GM04503 (cell line): ENCODE measurements at regions not wholly inside any gene's neighbourhood (a gene's known extent, or its start where the extent isn't known, plus 50 kb on each side); places are given as distances from the start of the nearest gene placed in this dataset.
"Not testable (repeated sequence)": the region's sequence is repeated elsewhere in the genome, so short reads cannot be mapped to it uniquely, and the experiment has no call there.

Experiments used
- DNase-seq: peaks from one replicate; pipeline ENCODE4 v3.0.0-alpha.2; 2012; ENCODE audit warnings: low read depth

DNA sequence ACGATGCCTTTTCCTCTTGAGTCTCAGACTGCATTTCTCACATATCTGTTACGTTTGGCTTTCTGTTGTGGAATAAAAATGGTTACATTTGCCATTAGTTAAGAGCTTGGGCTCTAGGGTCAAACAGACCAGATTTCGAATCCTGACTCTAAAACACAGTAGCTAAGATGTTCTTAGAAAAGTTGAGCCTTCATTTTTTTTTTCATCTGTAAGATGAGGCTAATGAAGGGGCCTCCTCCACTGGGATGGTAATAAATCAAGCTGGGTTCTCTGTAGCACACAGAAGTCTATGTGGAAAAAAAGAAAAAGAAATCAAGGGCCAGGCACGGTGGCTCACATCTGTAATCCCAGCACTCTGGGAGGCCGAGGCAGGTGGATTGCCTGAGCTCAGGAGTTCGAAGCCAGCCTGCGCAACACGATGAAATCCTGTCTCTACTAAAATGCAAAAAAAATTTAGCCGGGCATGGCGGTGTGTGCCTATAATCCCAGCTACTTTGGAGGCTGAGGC lies 49.9 kb upstream of the CAPRIN1 start:
- DNase-seq, result no peak

DNA sequence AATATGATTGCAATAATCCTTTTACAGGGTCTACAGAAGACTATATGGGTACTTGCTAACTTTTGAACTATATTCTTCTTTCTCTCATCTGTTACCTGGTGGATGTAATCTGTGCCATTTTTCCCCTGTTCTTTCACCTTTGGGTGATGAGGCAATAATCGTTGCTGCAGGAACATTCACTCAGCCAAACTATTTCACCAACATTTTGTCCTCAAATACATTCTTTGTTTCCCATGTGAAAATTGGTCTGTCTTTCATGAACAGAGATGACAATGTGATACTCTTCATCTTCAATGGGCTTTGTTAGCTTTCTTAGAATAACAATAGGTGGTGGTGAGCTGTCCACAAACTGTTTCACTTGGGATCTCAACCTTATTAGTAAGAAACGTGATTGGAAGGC lies 52.1 kb upstream of the CAPRIN1 start:
- DNase-seq, result no peak

DNA sequence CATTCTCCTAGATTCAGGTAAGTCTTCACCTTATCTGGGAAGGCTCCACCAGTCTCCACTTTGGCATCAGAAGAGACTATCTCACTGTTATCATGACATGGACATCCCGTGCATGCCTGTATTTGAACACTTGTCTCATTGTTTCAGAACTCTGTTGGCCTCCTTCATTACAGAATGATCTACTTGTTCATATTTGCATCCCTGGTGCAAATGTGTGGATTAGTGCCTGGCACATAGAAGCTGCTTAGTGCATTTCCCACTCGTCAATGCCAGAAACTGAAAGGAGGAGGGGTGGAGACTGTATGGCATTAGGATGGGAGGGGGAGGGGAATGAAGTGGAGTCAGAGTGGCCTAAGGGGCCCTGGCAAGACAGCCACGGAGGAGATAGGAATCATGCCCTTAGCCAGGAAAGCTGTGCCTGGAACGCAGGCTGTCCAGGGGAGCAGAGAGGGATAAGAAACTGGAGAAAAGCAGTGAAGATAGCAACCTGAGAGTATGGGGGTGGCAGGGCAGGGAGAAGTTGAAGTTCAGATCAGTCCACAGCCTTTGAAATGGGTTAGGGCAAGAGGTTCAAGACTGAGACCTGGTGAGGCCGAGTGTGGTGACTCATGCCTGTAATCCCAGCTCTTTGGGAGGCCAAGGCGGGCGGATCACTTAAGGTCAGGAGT lies 53.8 kb upstream of the CAPRIN1 start:
- no peak for DNase-seq

DNA sequence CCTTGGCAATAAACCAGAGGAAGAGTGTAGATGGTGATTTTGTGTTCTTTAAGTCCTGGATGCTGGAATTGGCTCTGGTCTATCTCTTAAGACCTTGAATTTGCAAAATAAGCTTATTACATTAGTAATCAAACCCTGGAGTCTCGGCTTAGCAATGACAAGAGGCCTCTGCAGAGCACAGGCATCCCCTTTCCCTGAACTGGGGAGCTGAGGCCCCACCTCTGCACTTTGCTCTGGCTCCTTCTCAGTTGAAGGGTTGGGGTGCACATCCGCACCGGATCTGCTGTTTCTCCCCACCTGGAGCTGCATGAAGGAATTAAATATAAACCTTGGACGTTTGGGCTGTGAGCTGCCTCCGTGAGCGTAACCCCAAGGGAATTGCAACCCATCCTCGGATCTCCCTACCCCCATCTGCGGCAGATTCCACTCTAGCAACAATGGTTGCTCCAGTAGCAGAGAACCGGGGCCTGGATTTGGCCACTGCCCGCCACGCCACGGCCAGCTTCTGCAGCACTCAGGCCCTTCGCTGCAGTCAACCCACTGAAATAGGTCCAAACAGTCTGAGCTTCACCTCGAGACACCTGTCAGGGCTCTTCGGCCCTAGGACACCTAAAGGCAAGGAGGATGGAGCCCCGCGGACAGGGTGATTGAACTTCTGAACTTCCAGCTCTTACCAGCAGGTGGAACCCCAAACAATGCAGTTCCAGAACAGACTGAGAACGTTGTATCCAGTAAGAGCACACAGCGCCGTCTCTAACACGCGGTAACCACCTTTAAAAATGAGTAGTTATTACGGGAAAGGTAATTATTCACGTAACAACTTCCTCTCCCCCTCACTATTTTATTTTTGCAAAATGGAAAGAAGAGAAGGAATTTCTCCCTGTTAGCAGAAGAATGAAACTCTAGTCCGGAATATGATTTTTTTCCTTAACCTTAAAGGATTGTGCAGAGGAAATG lies 54.8 kb upstream of the CAPRIN1 start:
- DNase-seq, result peak; percentile 17

DNA sequence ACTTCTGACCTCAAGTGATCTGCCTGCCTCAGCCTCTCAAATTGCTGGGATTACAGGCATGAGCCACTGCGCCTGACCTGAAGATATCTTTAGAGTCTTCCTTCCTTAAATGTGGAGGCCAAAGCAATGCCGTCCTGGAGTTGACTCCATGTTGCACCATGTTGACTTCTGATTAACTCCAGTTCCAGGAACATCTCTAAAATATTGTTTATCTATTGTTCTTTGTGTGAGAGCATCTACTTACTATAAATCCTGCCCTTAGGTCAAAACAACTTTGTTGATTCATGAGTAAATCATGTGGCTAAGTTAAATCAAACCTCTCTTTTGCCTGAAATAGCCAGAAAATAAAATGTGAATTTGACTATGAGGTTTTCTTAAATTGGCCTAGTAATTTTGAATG lies 56.6 kb upstream of the CAPRIN1 start:
- DNase-seq, result no peak

- DNase-seq, result not testable (repeated sequence)
These were observed 60.4 kb upstream of the CAPRIN1 start for GRCh38 chr11:33991136-33991535.

- DNase-seq, result not testable (repeated sequence)
These were observed 61.4 kb upstream of the CAPRIN1 start for GRCh38 chr11:33990131-33990530.

DNA sequence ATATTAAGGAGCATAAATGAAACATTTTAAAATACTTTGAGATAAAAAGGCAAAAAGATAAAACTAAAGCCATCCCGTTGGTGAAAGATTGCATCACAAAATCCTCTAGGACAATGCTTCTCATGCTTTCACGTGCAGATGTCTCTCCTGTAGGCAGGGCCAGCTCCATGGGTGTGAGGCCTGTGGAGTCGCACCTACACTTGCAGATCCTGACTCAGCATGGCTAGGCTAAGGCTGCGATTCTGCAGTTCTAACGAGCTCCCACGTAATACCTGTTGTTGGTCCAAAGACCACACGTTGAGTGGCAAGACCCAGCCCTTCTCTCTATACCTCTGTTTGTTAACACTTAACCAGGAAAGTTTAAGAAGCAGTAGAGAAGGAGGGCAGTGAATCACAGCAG lies 62.1 kb upstream of the CAPRIN1 start:
- no peak for DNase-seq

GRCh38 chr11:33988586-33989370 lies 62.8 kb upstream of the CAPRIN1 start:
- no peak for DNase-seq

DNA sequence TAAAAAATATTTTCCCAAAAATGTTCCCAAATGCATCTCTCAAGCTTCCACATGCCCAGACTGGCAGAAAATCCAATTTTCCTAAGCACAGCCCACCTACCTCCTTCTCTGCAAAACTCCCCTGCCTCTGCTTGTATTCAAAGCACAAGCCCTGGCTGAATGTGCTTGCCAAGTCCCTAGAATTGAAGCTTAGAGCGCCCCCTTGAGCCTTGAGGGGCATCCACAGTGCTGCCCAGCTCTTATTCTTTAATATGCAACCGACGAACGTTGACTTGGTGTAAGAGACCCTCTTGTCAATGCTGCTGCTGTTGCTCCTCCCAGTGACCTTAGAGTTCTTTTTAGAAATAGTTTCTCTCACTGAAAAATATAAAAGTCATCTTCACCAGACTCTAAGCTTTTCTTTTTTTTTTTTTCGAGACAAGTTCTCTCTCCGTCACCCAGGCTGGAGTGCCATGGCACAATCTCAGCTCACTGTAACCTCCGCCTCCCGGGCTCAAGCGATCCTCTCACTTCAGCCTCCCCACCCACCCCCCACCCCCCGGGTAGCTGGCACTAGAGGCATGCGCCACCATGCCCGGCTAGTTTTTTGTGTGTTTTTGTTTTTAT lies 63.5 kb upstream of the CAPRIN1 start:
- no peak for DNase-seq

DNA sequence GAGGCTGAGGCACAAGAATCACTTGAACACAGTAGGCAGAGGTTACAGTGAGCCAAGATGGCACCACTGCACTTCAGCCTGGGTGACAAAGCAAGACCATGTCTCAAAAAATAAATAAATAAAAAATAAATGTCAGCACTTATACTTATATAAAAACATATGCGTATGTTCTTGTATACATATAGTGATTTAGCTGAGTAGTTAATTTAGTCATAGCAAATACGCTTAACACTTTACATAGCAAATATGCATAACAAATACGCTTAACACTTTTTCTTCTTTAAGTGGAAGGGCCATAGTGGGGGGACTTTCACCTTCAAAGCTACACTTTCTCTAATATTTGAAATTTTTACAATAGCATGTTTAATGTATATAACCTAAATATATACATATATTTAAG lies 64.0 kb upstream of the CAPRIN1 start:
- no peak for DNase-seq

DNA sequence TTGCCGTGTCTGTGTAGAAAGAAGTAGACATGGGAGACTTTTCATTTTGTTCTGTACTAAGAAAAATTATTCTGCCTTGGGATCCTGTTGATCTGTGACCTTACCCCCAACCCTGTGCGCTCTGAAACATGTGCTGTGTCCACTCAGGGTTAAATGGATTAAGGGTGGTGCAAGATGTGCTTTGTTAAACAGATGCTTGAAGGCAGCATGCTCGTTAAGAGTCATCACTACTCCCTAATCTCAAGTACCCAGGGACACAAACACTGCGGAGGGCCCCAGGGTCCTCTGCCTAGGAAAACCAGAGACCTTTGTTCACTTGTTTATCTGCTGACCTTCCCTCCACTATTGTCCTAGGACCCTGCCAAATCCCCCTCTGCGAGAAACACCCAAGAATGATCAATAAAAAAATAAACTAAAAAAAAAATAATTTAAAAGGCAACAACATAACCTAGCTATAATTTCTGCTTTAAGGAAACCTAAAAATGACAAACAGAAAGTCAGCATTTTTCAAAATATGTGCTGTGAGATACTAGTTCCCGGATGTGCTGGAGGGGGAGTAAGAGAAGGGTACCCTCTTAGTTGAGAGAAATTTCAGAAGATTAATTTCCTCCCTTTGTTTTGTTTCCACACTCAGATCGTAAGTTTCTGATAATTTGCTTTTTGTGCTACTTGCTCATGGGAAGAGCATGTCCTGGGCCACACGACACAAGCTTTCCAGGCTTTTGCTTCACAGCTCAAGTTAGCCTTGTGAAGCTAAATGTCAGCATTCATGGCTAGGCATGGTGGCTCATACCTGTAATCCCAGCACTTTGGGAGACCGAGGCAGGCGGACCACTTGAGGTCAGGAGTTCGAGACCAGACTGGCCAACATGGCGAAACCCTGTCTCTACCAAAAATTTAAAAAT lies 64.7 kb upstream of the CAPRIN1 start:
- not testable (repeated sequence) for DNase-seq

GRCh38 chr11:33984682-33985389 lies 66.7 kb upstream of the CAPRIN1 start:
- no peak for DNase-seq

DNA sequence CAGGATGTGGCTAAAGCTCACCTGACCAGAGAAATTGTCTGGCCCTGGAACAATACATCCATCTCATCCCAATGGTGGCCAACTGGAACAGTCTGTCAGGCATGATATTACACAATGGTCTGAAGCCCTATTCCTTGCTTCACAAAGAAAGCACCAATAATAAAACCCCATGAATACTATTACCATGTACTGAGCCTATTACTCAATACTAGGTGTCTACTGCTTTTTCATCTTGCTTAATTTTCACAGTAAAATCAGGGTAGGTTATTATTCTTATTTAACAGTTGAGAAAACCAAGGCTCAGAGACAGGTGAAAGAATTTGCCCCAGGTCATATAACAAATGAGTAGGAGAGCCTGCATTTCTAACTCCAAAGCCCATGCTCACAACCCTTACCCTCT lies 68.9 kb upstream of the CAPRIN1 start:
- no peak for DNase-seq

DNA sequence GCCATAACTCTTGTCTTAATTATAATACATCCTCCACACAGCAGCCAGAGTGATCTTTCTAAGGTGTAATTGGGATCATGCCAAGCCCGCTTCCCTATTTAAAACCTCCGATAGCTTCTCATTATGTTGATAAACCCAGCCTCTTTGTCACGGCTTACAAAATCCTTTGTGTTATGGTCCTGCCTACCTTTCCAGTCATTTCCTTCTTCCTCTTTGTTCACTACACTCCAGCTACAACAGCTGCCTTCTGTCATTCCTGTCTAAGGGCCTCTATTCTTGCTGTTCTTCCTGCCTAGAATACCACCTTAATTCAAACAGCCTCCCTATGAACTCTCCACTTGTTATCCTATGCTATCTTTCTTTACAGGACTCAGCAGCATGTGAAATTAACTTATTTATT lies 70.6 kb upstream of the CAPRIN1 start:
- DNase-seq, result no peak

GRCh38 chr11:33978376-33978775 lies 73.2 kb upstream of the CAPRIN1 start:
- no peak for DNase-seq

GRCh38 chr11:33977676-33978075 lies 73.9 kb upstream of the CAPRIN1 start:
- DNase-seq, result no peak

GRCh38 chr11:33976495-33977199 lies 74.9 kb upstream of the CAPRIN1 start:
- DNase-seq, result peak; percentile 89

DNA sequence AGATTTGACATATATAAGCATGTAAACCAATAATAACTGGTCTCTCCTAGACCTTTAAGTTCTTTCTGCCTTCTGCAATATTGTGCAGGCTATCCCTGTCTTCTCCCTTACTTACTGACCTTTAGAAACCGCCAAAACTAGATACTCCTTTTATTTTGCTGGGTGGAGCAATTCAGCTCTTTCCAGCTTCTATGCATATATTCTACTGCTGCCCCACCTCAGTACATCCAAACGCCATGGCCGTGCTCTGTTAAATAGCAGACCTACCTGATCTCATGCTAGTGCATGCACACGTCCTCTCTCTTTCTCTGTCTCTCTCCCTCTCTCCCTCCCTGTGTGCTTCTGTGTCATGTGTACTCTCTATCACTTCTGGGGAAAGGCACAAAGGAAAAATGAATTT lies 76.7 kb upstream of the CAPRIN1 start:
- no peak for DNase-seq

GRCh38 chr11:33971530-33971929 lies 79.7 kb upstream of the LMO2 start:
- DNase-seq, result not testable (repeated sequence)
